ENCODE measurements at regions not wholly inside any gene's neighbourhood (a gene's known extent, or its start where the extent isn't known, plus 50 kb on each side); places are given as distances from the start of the nearest gene placed in this dataset.
"Not testable (repeated sequence)": the region's sequence is repeated elsewhere in the genome, so short reads cannot be mapped to it uniquely, and the experiment has no call there.

- DNase-seq: no peak
Observed at GRCh38 chr7:91355695-91356435, 91.6 kb downstream of the FZD1 start.

- DNase-seq: no peak
Observed at GRCh38 chr7:91356915-91357314, 92.7 kb downstream of the FZD1 start.

- no peak for DNase-seq
Observed at GRCh38 chr7:91357379-91357778, 93.1 kb downstream of the FZD1 start.

- no peak for DNase-seq
Observed at GRCh38 chr7:91357901-91358300, 93.7 kb downstream of the FZD1 start.

GRCh38 chr7:91358303-91358702 is 94.1 kb downstream of the FZD1 start:
- no peak for DNase-seq

- not testable (repeated sequence) for DNase-seq
Observed at GRCh38 chr7:91365097-91365496, 100.9 kb downstream of the FZD1 start.

- DNase-seq: no peak
Observed at GRCh38 chr7:91366091-91366490, 101.9 kb downstream of the FZD1 start.

- DNase-seq: no peak
Observed at GRCh38 chr7:91367812-91368578, 103.8 kb downstream of the FZD1 start.

GRCh38 chr7:91372323-91372722 is 108.1 kb downstream of the FZD1 start:
- no peak for DNase-seq

GRCh38 chr7:91373111-91373800 is 109.0 kb downstream of the FZD1 start:
- no peak for DNase-seq

- DNase-seq: no peak
Observed at GRCh38 chr7:91374321-91374989, 110.2 kb downstream of the FZD1 start.

- no peak for DNase-seq
Observed at GRCh38 chr7:91375378-91375777, 111.1 kb downstream of the FZD1 start.

- DNase-seq: no peak
Observed at GRCh38 chr7:91378131-91378530, 113.9 kb downstream of the FZD1 start.

GRCh38 chr7:91379236-91379635 is 115.0 kb downstream of the FZD1 start:
- no peak for DNase-seq

- DNase-seq: no peak
Observed at GRCh38 chr7:91379991-91380390, 115.8 kb downstream of the FZD1 start.

GRCh38 chr7:91383053-91383904 is 119.0 kb downstream of the FZD1 start:
- peak; percentile 21 to 23 for DNase-seq

GRCh38 chr7:91383905-91384274 is 119.7 kb downstream of the FZD1 start:
- DNase-seq: no peak

- DNase-seq: not testable (repeated sequence)
Observed at GRCh38 chr7:91394757-91395156, 130.5 kb downstream of the FZD1 start.

- DNase-seq: not testable (repeated sequence)
Observed at GRCh38 chr7:91395313-91395712, 131.1 kb downstream of the FZD1 start.

GRCh38 chr7:91397096-91397495 is 132.9 kb downstream of the FZD1 start:
- DNase-seq: no peak

- DNase-seq: no peak
Observed at GRCh38 chr7:91397612-91398011, 133.4 kb downstream of the FZD1 start.
